Suprapubic skin (tissue), 3 donors: ENCODE measurements at regions not wholly inside any gene's neighbourhood (a gene's known extent, or its start where the extent isn't known, plus 50 kb on each side); places are given as distances from the start of the nearest gene placed in this dataset.

Source experiments
- EP300 ChIP-seq: sonication (generic); formaldehyde crosslinking; IDR thresholded peaks from one replicate; pipeline ENCODE4 v1.6.1; 2017; ENCODE audit warnings: antibody characterized with exemption
- TF ChIP-seq, protein P1 (sequence below), 2 donors: fragments of 200-600 bp in 1 of 2; fragments of 450-650 bp in 1 of 2; sonication (generic) in 1 of 2; IDR thresholded peaks; one replicate each; pipeline ENCODE4 v1.5.1; 2016 to 2019; ENCODE audit warnings: antibody characterized with exemption in 2 of 2, mild to moderate bottlenecking in 1 of 2, moderate library complexity in 1 of 2

DNA sequence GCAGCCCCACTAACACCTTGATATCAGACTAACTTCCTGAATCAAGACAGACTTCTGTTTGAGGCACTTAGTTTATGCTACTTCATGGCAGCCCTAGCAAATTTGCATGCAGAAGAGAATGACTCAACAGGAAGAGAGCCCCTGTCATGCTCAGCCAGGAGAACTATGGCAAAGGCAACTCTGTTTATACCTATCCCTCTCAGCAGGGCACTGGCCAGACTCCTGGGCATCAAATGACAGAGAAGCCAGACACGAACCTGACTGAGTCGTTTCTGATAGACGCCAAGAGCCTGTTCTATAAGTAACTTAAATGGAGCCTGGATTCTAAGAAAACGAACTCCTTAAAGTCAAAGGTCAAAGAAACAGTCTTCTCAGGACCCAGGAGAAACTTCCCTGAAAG is 50.9 kb upstream of the UNC5B start:
- TF ChIP-seq, protein P1, sequence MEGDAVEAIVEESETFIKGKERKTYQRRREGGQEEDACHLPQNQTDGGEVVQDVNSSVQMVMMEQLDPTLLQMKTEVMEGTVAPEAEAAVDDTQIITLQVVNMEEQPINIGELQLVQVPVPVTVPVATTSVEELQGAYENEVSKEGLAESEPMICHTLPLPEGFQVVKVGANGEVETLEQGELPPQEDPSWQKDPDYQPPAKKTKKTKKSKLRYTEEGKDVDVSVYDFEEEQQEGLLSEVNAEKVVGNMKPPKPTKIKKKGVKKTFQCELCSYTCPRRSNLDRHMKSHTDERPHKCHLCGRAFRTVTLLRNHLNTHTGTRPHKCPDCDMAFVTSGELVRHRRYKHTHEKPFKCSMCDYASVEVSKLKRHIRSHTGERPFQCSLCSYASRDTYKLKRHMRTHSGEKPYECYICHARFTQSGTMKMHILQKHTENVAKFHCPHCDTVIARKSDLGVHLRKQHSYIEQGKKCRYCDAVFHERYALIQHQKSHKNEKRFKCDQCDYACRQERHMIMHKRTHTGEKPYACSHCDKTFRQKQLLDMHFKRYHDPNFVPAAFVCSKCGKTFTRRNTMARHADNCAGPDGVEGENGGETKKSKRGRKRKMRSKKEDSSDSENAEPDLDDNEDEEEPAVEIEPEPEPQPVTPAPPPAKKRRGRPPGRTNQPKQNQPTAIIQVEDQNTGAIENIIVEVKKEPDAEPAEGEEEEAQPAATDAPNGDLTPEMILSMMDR (IDR thresholded peaks at IDR 0.05) = no peak
- no peak for TF ChIP-seq EP300
